ENCODE measurements at regions not wholly inside any gene's neighbourhood (a gene's known extent, or its start where the extent isn't known, plus 50 kb on each side); places are given as distances from the start of the nearest gene placed in this dataset.

DNA sequence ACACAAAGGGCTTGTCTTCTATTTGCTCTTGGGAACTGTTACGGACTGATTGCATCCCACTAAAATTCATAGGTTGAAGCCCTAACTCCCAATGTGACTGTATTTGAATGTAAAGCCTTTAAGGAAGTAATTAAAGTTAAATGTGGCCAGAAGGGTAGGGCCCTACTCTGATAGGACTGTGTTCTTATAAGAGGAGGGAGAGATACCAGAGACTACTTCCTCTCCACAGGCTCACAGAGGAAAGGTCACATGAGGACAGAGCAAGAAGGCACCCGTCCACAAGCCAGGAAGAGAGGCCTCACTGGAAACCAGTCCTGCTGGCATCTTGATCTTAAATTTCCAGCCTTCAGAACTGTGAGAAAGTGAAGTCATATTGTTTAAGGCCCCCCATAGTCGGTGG lies 211.9 kb downstream of the CDH26 start:
- Mint-ChIP-seq H3K4me1 (no peaks in the 10 kb centered on the region), H3K27ac (ENCODE audit: unreplicated experiment) (no peak overlapping the region), H3K27me3 (ENCODE audit: low read depth) (no peaks in the 10 kb centered on the region), H3K36me3 (ENCODE audit: low read depth) (no peaks in the 10 kb centered on the region), H3K4me3 (no peak overlapping the region), H3K9me3 (no peaks in the 10 kb centered on the region)
- no peak for DNase-seq (ENCODE audit: low read depth, low spot score)
- TF ChIP-seq, protein P1, sequence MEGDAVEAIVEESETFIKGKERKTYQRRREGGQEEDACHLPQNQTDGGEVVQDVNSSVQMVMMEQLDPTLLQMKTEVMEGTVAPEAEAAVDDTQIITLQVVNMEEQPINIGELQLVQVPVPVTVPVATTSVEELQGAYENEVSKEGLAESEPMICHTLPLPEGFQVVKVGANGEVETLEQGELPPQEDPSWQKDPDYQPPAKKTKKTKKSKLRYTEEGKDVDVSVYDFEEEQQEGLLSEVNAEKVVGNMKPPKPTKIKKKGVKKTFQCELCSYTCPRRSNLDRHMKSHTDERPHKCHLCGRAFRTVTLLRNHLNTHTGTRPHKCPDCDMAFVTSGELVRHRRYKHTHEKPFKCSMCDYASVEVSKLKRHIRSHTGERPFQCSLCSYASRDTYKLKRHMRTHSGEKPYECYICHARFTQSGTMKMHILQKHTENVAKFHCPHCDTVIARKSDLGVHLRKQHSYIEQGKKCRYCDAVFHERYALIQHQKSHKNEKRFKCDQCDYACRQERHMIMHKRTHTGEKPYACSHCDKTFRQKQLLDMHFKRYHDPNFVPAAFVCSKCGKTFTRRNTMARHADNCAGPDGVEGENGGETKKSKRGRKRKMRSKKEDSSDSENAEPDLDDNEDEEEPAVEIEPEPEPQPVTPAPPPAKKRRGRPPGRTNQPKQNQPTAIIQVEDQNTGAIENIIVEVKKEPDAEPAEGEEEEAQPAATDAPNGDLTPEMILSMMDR (conservative IDR thresholded peaks at IDR 0.05) = no peak

DNA sequence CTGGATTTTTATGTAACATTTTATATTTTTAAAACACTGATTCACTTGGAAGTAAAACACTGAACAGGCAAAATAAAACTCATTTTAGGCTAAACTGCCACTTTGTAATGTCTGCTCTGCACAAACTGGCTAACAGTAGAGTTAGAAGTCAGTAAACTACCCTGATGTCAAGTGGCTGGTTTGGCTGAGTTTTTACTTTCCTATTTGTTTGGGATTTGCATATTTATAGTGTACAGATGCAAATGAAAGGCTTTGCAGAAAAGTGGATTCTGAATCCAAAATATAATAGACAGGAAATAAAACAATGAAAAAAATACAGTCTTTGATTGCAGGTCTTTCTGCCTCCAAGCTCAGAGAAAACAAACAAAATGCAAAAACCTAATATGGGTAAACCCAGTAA lies 213.1 kb downstream of the CDH26 start:
- no peaks in the 10 kb centered on the region for H3K4me1 Mint-ChIP-seq
- H3K9me3 Mint-ChIP-seq = peaks cover 4% of the 10 kb centered on the region
- TF ChIP-seq, protein P1 (conservative IDR thresholded peaks at IDR 0.05) = no peak
- no peaks in the 10 kb centered on the region for H3K27me3 Mint-ChIP-seq (ENCODE audit: low read depth)
- no peak overlapping the region for H3K27ac Mint-ChIP-seq (ENCODE audit: unreplicated experiment)
- no peak overlapping the region for H3K4me3 Mint-ChIP-seq
- H3K36me3 Mint-ChIP-seq (ENCODE audit: low read depth) = no peaks in the 10 kb centered on the region
- DNase-seq (ENCODE audit: low read depth, low spot score) = no peak

DNA sequence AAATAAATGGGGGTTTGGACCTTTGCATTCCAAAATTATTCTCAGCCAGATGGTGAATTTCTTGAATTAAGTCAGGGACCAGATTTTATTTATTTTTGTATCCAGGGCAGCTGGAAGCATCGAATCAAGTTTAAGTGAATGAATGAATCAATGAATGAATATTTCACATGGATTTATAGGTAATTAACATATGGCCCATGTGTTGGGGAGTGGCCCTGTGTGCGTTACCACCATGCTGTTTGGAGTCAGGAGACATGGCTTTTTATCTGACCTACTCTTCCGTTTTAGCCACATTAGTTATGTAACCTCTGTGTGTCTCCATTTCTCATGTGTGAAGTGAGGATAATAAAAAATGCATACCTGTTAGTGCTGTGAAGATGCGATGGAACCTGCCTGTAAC lies 213.5 kb downstream of the CDH26 start:
- Mint-ChIP-seq H3K9me3 (peaks cover 4% of the 10 kb centered on the region), H3K4me3 (no peak overlapping the region), H3K4me1 (no peaks in the 10 kb centered on the region), H3K36me3 (ENCODE audit: low read depth) (no peaks in the 10 kb centered on the region), H3K27ac (ENCODE audit: unreplicated experiment) (no peak overlapping the region), H3K27me3 (ENCODE audit: low read depth) (no peaks in the 10 kb centered on the region)
- TF ChIP-seq, protein P1 (conservative IDR thresholded peaks at IDR 0.05) = no peak
- DNase-seq (ENCODE audit: low read depth, low spot score) = no peak

DNA sequence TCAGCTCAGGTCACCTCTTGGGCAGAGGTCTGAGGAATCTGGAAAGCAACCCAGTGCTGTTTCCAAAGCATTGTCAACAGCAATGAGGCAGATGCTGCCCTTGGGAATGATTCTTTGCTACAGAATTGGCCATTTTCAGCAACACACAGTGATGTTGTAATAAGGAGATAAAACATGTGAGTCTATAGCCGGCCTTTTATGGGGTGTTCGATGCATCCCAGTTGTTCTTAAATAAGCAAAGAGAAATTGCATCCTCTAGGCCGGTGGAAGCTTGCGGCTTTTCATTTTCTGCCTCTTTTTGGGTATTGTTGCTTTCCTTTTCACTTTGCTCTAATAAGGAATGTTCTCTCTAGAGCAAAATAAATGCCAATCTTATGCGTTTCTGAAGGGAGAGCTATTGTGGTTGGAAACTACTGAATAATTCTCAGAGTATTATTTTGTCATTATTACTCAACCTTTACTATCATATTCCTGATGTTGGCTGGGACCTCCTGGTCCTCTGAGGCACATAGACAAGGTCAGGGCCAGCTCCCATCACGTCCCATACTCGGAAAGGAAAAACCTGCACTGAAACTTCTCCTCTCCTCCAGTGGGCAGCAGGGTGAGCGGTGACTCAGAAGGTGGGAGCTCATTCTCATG lies 214.2 kb downstream of the CDH26 start:
- TF ChIP-seq, protein P1 (conservative IDR thresholded peaks at IDR 0.05) = no peak
- Mint-ChIP-seq H3K27ac (ENCODE audit: unreplicated experiment) (no peak overlapping the region), H3K4me3 (no peak overlapping the region), H3K4me1 (no peaks in the 10 kb centered on the region), H3K9me3 (peaks cover 4% of the 10 kb centered on the region), H3K36me3 (ENCODE audit: low read depth) (no peaks in the 10 kb centered on the region), H3K27me3 (ENCODE audit: low read depth) (no peaks in the 10 kb centered on the region)
- no peak for DNase-seq (ENCODE audit: low read depth, low spot score)

DNA sequence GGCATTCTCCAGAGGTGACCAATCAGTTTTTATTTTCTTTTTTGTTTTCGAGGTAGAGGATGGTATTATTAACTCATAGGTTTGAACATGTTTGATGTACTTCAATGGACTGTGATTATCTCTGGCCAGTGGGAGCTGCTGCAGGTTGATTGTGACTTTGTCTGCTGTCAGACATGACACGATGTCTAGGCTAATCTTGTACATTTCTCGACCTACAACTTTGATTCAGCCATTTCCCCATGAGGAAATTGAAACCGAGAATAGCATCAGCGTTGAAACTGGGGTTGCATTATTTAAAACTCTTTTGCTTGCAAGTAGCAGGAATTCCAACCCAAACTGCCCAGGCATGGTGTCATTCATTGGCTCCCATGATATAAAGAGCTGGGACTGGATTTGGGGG lies 218.9 kb downstream of the CDH26 start:
- no peak for DNase-seq (ENCODE audit: low read depth, low spot score)
- Mint-ChIP-seq H3K27ac (ENCODE audit: unreplicated experiment) (no peak overlapping the region), H3K4me3 (no peak overlapping the region), H3K4me1 (no peaks in the 10 kb centered on the region), H3K36me3 (ENCODE audit: low read depth) (no peaks in the 10 kb centered on the region), H3K27me3 (ENCODE audit: low read depth) (peaks cover 2% of the 10 kb centered on the region), H3K9me3 (peaks cover 4% of the 10 kb centered on the region)
- TF ChIP-seq, protein P1 (conservative IDR thresholded peaks at IDR 0.05) = no peak

Data from neural crest cell (in vitro differentiated cells).